Uterus (tissue), 2 donors: ENCODE measurements at regions not wholly inside any gene's neighbourhood (a gene's known extent, or its start where the extent isn't known, plus 50 kb on each side); places are given as distances from the start of the nearest gene placed in this dataset.

Source experiments
- POLR2A ChIP-seq, 2 donors: fragments of 450-650 bp; IDR thresholded peaks; one replicate each; pipeline ENCODE4 v1.6.1; 2016; ENCODE audit warnings: antibody characterized with exemption in 2 of 2, mild to moderate bottlenecking in 1 of 2, moderate library complexity in 1 of 2
- TF ChIP-seq, protein P1 (sequence below), 4 experiments: fragments of 200-600 bp in 2 of 4; fragments of 450-650 bp in 2 of 4; sonication (generic) in 2 of 4; IDR thresholded peaks; one replicate each; pipeline ENCODE4 v1.5.1; 2016 to 2019; ENCODE audit warnings: antibody characterized with exemption in 4 of 4, mild to moderate bottlenecking in 2 of 4, moderate library complexity in 1 of 4

DNA sequence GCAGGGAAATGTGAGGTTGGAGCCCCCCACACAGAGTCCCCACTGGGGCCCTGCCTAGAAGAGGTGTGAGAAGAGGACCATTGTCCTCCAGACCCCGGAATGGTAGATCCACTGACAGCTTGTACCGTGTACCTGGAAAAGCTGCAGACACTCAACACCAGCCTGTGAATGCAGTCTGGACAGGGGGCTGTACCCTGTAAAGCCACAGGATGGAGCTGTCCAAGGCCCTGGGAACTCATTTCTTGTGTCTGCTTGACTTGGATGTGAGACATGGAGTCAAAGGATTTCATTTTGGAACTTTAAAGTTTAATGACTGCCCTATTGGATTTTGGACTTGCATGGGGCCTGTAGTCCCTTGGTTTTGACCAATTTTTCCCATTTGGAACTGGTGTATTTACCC is 535.0 kb upstream of the MEF2C start:
- TF ChIP-seq, protein P1, sequence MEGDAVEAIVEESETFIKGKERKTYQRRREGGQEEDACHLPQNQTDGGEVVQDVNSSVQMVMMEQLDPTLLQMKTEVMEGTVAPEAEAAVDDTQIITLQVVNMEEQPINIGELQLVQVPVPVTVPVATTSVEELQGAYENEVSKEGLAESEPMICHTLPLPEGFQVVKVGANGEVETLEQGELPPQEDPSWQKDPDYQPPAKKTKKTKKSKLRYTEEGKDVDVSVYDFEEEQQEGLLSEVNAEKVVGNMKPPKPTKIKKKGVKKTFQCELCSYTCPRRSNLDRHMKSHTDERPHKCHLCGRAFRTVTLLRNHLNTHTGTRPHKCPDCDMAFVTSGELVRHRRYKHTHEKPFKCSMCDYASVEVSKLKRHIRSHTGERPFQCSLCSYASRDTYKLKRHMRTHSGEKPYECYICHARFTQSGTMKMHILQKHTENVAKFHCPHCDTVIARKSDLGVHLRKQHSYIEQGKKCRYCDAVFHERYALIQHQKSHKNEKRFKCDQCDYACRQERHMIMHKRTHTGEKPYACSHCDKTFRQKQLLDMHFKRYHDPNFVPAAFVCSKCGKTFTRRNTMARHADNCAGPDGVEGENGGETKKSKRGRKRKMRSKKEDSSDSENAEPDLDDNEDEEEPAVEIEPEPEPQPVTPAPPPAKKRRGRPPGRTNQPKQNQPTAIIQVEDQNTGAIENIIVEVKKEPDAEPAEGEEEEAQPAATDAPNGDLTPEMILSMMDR (IDR thresholded peaks at IDR 0.05), result no peak
- no peak for TF ChIP-seq POLR2A (IDR thresholded peaks at IDR 0.05)
